ENCODE measurements at regions not wholly inside any gene's neighbourhood (a gene's known extent, or its start where the extent isn't known, plus 50 kb on each side); places are given as distances from the start of the nearest gene placed in this dataset.

DNA sequence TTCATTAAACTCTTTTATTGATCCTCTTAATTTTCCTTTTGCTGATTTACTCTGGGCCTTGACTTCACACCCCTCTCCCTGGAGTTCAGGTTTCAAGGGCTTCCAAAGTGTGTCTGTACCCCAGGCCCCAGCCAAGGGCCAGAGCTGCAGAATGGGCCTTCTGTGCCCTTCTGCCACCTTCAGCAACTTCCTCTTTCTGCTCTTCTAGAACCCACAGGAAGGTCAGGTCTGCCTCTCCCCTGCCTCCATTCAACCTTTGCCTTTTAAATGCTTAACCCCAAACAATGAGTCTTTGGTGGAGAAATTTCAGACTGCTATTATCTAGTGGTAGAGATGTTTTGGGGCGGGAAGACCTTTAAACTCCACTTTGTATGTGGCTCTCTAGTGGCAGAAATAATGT, 63.1 kb downstream of the TSN start:
- H3K27ac ChIP-seq (ENCODE audit: low read depth, low read length), result no peak overlapping the region
- H3K9me3 ChIP-seq (ENCODE audit: insufficient read depth, low read depth, low read length), result peaks cover 6% of the 10 kb centered on the region; the same call in 1 of the 2 replicates
- no peak overlapping the region for H3K9ac ChIP-seq (ENCODE audit: low read depth, low read length)
- H3K4me3 ChIP-seq (ENCODE audit: low read length), result no peak overlapping the region
- H3K27me3 ChIP-seq (ENCODE audit: insufficient read depth, low read length), result no peaks in the 10 kb centered on the region
- H3K36me3 ChIP-seq (ENCODE audit: insufficient read depth, low read length), result no peaks in the 10 kb centered on the region
- WGBS, result 42% methylated on average over 1 of the region's 1 CpG
- no peaks in the 10 kb centered on the region for H3K4me1 ChIP-seq (ENCODE audit: insufficient read depth, low read length)

DNA sequence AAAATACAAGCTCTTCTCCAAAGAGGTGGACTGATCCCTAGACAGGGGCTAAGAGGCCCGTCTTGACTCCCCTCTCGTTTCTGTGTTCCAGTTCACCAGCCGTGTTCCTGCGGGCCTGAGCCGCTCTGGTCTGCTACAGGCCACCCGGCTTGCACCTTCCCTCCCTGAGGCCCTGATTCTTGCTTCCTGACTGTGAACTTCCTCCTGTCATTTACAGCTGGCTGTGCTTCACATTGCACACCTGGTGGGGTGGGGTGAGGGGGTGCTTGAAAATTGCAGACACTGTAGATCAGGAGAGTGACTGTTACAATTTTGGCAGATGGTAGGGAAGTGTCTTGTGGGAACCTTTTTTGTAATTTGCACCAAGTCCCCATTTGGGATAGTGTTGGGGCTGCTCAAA, 64.4 kb downstream of the TSN start:
- H3K9ac ChIP-seq (ENCODE audit: low read depth, low read length), result no peak overlapping the region
- H3K4me1 ChIP-seq (ENCODE audit: insufficient read depth, low read length), result no peaks in the 10 kb centered on the region
- 96% methylated on average over 6 of the region's 6 CpGs for WGBS

DNA sequence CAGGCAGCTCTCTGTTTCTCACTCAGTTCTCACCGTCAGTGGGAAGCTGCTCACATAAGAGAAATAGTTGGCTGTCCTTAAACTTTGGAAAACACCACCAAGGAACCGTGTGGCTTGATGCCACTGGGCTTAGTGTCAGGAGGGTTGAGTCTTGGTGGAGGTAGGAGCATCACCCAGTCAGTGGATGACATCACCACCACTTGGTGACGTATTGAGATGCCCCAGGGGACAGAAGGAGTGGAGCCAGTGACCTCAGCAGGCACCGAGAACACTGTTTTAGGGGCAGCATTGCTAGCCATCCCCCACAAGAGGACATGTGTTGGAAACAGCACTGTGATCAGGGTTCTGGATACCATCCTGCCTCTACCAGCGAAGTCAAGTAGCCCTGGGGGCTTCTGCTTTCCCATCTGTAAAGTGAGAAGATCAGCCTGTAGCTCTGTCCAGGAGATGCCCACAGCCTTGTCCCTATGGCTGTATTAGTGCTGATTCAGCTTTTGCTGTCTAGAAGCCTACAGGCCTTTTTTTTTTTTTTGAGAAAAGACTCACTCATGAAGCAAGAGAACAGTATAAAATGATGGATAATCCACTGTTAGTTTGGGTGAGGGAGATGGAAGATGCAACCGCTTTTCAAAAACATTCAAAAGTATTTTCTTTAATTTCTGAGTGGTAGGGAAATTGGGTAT, 66.2 kb downstream of the TSN start:
- Histone ChIP-seq H3K27ac (ENCODE audit: low read depth, low read length) (no peak overlapping the region), H3K27me3 (ENCODE audit: insufficient read depth, low read length) (no peaks in the 10 kb centered on the region), H3K9ac (ENCODE audit: low read depth, low read length) (no peak overlapping the region), H3K4me3 (ENCODE audit: low read length) (no peak overlapping the region), H3K4me1 (ENCODE audit: insufficient read depth, low read length) (no peaks in the 10 kb centered on the region), H3K9me3 (ENCODE audit: insufficient read depth, low read depth, low read length) (peaks cover 6% of the 10 kb centered on the region; the same call in 1 of the 2 replicates), H3K36me3 (ENCODE audit: insufficient read depth, low read length) (no peaks in the 10 kb centered on the region)
- WGBS, result 88% methylated on average over 5 of the region's 6 CpGs

More for the DNA sequence above, 64.4 kb downstream of the TSN start:
- Histone ChIP-seq H3K27ac (ENCODE audit: low read depth, low read length) (no peak overlapping the region), H3K36me3 (ENCODE audit: insufficient read depth, low read length) (no peaks in the 10 kb centered on the region), H3K27me3 (ENCODE audit: insufficient read depth, low read length) (no peaks in the 10 kb centered on the region), H3K9me3 (ENCODE audit: insufficient read depth, low read depth, low read length) (peaks cover 6% of the 10 kb centered on the region; the same call in 1 of the 2 replicates), H3K4me3 (ENCODE audit: low read length) (no peak overlapping the region)

DNA sequence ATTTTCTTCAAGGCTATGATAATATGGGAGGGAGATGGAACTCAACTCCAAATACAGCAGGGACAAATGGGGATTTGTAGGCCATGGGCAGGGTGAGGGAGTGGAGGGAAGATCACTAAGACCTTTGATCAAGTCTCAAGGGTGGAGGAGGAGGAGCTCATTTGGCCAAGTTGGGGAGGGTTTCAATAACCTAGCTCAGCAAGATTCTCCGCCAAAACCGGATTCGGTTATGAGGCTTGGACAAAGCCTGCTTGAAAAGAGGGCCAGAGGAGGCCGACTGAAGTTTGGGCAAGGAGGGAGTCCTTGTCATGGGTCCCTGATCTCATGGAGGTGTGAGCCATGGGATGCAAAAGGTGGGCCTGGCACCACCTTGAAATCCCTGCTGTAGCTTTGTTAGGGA, 68.8 kb downstream of the TSN start:
- Histone ChIP-seq H3K4me1 (ENCODE audit: insufficient read depth, low read length) (peaks cover 6% of the 10 kb centered on the region; the same call in 1 of the 2 replicates), H3K36me3 (ENCODE audit: insufficient read depth, low read length) (no peaks in the 10 kb centered on the region), H3K9me3 (ENCODE audit: insufficient read depth, low read depth, low read length) (peaks cover 6% of the 10 kb centered on the region; the same call in 1 of the 2 replicates), H3K27me3 (ENCODE audit: insufficient read depth, low read length) (no peaks in the 10 kb centered on the region), H3K9ac (ENCODE audit: low read depth, low read length) (no peak overlapping the region), H3K27ac (ENCODE audit: low read depth, low read length) (no peak overlapping the region), H3K4me3 (ENCODE audit: low read length) (no peak overlapping the region)
- 94% methylated on average over 4 of the region's 4 CpGs for WGBS

DNA sequence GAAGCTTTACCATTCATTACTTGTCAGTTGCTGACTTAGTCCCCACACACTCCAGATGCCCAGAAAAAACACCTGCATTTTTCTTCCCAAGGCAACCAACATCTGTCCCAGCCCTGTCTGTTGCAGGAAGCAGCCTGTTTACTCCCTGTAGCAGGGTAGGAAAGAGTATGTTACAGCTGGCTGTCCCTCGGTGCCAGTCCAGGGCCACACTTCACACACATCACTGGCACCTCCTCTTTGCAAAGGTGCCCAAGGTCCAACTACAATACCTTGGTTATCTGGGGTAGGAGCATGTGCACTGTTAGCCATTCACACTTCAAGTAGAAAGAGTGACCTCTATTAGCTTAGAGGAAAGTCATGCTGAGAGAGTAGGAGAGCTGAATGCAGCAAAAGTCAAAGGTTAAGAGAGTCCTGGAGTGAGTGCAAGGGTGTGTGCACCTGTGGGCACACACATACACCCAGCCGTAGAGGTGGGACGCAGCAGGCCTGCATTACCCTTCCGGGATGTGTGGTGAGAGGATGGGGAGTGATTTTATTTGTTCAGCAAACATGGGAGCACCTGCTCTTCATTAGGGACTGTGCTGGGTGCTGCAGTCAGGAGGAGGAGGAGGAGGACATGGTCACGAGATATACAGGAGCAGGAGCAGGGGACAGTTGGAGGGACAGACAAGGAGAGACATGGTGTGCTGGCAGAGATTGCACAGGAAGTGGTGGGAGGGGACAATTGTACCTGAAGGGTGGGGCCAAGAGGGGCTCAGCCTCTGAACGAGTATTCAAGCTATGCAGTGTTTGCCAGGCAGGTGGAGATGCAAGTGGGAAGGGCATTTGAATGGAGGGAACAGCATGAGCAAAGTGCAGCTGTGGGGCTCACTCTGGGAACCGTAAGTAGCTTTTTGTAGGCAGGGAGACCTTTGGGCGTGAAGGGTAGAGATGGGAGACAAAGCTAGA, 69.8 kb downstream of the TSN start:
- H3K4me1 ChIP-seq (ENCODE audit: insufficient read depth, low read length), result peaks cover 6% of the 10 kb centered on the region; the same call in 1 of the 2 replicates
- no peaks in the 10 kb centered on the region for H3K27me3 ChIP-seq (ENCODE audit: insufficient read depth, low read length)
- H3K4me3 ChIP-seq (ENCODE audit: low read length), result no peak overlapping the region
- peaks cover 6% of the 10 kb centered on the region; the same call in 1 of the 2 replicates for H3K9me3 ChIP-seq (ENCODE audit: insufficient read depth, low read depth, low read length)
- no peaks in the 10 kb centered on the region for H3K36me3 ChIP-seq (ENCODE audit: insufficient read depth, low read length)
- no peak overlapping the region for H3K27ac ChIP-seq (ENCODE audit: low read depth, low read length)
- 83% methylated on average over 7 of the region's 8 CpGs for WGBS
- no peak overlapping the region for H3K9ac ChIP-seq (ENCODE audit: low read depth, low read length)

DNA sequence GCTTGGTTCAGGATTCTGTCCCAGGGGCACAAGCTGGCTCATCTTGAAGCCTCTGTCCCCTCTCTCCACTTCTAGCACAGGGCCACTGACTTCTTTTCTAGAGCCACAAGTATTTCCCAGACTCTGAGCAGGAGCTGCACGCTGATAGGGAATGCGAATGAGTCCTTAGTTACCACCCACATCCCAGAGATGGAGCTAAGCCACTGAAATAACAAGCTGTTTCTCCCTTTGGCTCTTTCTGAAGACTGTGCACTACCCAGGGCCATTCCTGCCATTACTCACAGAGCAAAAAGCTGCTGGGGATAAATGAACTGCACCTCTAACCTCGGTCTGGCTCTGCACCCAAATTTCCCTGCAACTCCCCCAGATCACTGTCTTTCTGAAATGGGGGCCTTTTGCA, 70.6 kb downstream of the TSN start:
- Histone ChIP-seq H3K27ac (ENCODE audit: low read depth, low read length) (no peak overlapping the region), H3K9me3 (ENCODE audit: insufficient read depth, low read depth, low read length) (peaks cover 6% of the 10 kb centered on the region; the same call in 1 of the 2 replicates), H3K4me3 (ENCODE audit: low read length) (no peak overlapping the region), H3K4me1 (ENCODE audit: insufficient read depth, low read length) (peaks cover 6% of the 10 kb centered on the region; the same call in 1 of the 2 replicates), H3K36me3 (ENCODE audit: insufficient read depth, low read length) (no peaks in the 10 kb centered on the region), H3K9ac (ENCODE audit: low read depth, low read length) (no peak overlapping the region), H3K27me3 (ENCODE audit: insufficient read depth, low read length) (no peaks in the 10 kb centered on the region)
- WGBS, result 82% methylated on average over 3 of the region's 3 CpGs

DNA sequence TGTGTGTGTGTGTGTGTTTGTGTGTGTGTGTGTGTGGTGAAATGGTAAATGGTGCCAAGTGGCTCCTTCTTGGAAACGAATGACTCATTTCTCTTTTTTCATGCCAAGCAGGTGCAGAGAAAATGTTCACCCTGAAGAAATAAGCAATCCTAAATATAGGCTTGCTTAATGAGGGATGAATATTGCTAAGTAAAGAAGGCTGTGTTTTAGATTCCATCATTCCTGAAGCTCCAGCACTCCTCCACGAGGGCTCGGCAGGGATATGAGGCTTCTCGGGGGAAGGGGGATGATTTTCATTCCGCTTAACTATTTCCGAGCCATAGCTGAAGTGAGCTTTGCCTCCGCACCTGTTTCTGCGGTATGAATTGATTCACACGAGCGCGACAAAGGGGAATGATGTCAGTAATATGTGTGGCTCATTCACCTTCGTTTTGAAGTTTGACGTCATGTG, 72.9 kb downstream of the TSN start:
- no peak overlapping the region for H3K27ac ChIP-seq (ENCODE audit: low read depth, low read length)
- H3K4me1 ChIP-seq (ENCODE audit: insufficient read depth, low read length), result peaks cover 6% of the 10 kb centered on the region; the same call in 1 of the 2 replicates
- H3K36me3 ChIP-seq (ENCODE audit: insufficient read depth, low read length), result no peaks in the 10 kb centered on the region
- 79% methylated on average over 13 of the region's 13 CpGs for WGBS
- no peaks in the 10 kb centered on the region for H3K9me3 ChIP-seq (ENCODE audit: insufficient read depth, low read depth, low read length)
- H3K4me3 ChIP-seq (ENCODE audit: low read length), result no peak overlapping the region
- H3K27me3 ChIP-seq (ENCODE audit: insufficient read depth, low read length), result no peaks in the 10 kb centered on the region
- no peak overlapping the region for H3K9ac ChIP-seq (ENCODE audit: low read depth, low read length)

DNA sequence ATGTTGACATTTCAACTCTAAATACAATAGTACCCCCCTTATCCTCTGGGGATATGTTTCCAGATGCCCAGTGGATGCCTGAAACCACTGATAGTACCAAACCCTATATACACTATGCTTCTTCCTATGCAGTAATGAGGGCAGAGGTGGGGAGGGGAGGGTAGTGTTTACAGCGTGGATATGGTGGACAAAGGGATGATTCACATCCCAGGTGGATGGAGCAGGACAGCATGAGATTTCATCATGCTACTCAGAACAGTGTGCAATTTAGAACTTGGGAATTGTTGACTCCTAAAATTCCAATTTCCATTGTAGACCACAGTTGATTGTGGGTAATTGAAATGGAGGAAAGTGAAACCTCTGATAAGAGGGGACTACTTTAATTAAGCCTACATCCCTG, 75.4 kb downstream of the TSN start:
- no peaks in the 10 kb centered on the region for H3K9me3 ChIP-seq (ENCODE audit: insufficient read depth, low read depth, low read length)
- no peak overlapping the region for H3K9ac ChIP-seq (ENCODE audit: low read depth, low read length)
- H3K4me3 ChIP-seq (ENCODE audit: low read length), result no peak overlapping the region
- H3K27ac ChIP-seq (ENCODE audit: low read depth, low read length), result no peak overlapping the region
- WGBS, result 96% methylated on average over 1 of the region's 1 CpG
- peaks cover 6% of the 10 kb centered on the region; the same call in 1 of the 2 replicates for H3K4me1 ChIP-seq (ENCODE audit: insufficient read depth, low read length)
- no peaks in the 10 kb centered on the region for H3K27me3 ChIP-seq (ENCODE audit: insufficient read depth, low read length)
- H3K36me3 ChIP-seq (ENCODE audit: insufficient read depth, low read length), result no peaks in the 10 kb centered on the region

DNA sequence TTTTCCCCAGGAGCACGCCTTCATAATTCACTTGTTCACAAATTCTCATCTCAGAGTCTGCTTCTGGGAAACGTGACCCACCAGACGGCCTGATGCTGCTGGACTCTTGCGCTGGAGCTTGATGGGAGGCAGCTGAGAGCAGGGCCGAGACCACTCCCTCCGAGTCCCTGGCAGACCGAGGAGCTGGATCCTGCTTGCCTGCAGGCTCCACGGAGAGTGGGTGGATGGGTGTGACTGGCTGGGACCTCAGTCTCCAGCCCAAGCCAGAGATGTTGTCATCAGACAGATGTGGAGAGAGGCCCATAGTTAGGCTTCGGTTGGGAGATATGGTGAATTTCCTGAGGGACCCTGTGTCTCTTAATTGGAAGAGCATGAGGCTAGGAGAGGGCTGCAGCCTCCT, 76.4 kb downstream of the TSN start:
- no peak overlapping the region for H3K27ac ChIP-seq (ENCODE audit: low read depth, low read length)

DNA sequence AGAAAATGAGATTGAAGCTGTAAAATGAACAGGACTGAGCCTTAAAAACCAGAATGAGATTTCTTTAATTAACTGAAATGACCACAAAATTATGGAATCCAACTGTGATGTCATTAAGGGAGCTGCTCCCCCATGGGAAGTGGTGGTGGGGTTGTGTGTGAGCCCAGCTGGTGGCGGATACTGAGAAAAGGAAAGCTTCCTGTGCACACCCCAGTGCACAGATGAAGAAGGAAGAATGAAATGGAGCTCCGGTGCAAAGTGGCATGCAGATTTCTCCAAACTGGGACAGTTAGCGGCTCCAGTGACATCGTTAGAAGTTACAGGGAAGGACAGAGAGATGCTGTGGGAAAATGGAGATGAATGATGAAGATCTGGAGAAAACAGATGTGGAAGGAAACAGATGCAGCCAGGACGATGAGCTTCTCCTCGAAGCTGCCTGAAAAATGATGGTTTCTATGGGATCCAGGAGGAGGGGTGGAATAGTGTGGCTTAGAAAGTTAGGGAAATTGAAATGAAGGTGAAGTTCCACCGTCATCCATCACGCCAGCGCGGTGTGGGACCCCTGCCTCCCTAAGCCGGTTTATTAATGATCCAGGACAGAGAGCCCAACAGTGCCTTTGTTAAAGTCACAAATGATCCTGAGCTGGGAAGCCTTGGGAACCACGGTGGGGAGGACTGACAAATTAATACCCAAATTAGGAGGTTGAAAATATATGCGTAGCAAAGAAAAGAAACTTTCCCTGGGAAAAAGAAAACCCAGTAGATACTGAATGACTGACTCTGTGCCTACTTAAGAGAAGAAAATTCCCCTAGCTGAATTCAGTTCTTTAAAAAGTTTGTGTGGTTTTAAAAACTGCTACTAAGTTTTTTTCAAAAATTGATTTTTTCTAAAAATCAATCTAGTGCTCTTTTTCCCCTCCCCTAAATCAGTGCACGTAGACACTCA, 77.2 kb downstream of the TSN start:
- no peaks in the 10 kb centered on the region for H3K36me3 ChIP-seq (ENCODE audit: insufficient read depth, low read length)
- H3K4me1 ChIP-seq (ENCODE audit: insufficient read depth, low read length), result peaks cover 6% of the 10 kb centered on the region; the same call in 1 of the 2 replicates
- no peak overlapping the region for H3K9ac ChIP-seq (ENCODE audit: low read depth, low read length)
- WGBS, result 92% methylated on average over 14 of the region's 14 CpGs
- peaks cover 9% of the 10 kb centered on the region; the same call in 1 of the 2 replicates for H3K9me3 ChIP-seq (ENCODE audit: insufficient read depth, low read depth, low read length)
- H3K27me3 ChIP-seq (ENCODE audit: insufficient read depth, low read length), result no peaks in the 10 kb centered on the region
- H3K4me3 ChIP-seq (ENCODE audit: low read length), result no peak overlapping the region
- no peak overlapping the region for H3K27ac ChIP-seq (ENCODE audit: low read depth, low read length)

More for the DNA sequence above, 76.4 kb downstream of the TSN start:
- H3K27me3 ChIP-seq (ENCODE audit: insufficient read depth, low read length), result no peaks in the 10 kb centered on the region
- 0 out of 2 replicates have a peak, but pooled peaks cover under 1% of the 10 kb centered on the region for H3K9me3 ChIP-seq (ENCODE audit: insufficient read depth, low read depth, low read length)
- no peak overlapping the region for H3K4me3 ChIP-seq (ENCODE audit: low read length)
- WGBS, result 93% methylated on average over 9 of the region's 9 CpGs
- H3K4me1 ChIP-seq (ENCODE audit: insufficient read depth, low read length), result peaks cover 6% of the 10 kb centered on the region; the same call in 1 of the 2 replicates
- H3K9ac ChIP-seq (ENCODE audit: low read depth, low read length), result no peak overlapping the region
- H3K36me3 ChIP-seq (ENCODE audit: insufficient read depth, low read length), result no peaks in the 10 kb centered on the region
